VCaP (cell line): ENCODE measurements at regions not wholly inside any gene's neighbourhood (a gene's known extent, or its start where the extent isn't known, plus 50 kb on each side); places are given as distances from the start of the nearest gene placed in this dataset.

Experiments used
- H3K27ac ChIP-seq: fragments of 450-650 bp; 2 replicates; pipeline ENCODE4 v1.5.1; 2017
- CTCF ChIP-seq: fragments of 450-650 bp; conservative IDR thresholded peaks from 2 replicates; pipeline ENCODE4 v1.5.1; 2017; ENCODE audit warnings: mild to moderate bottlenecking, moderate library complexity

- no peak for TF ChIP-seq CTCF
Observed at GRCh38 chr7:94240902-94241301, 153.8 kb upstream of the COL1A2 start.

GRCh38 chr7:94241402-94241925 is 153.2 kb upstream of the COL1A2 start:
- no peak for TF ChIP-seq CTCF
- no peak overlapping the region for H3K27ac ChIP-seq

More at GRCh38 chr7:94240902-94241301, 153.8 kb upstream of the COL1A2 start:
- no peak overlapping the region for H3K27ac ChIP-seq

- no peak overlapping the region for H3K27ac ChIP-seq
- no peak for TF ChIP-seq CTCF
Observed at GRCh38 chr7:94243066-94243711, 151.5 kb upstream of the COL1A2 start.

- H3K27ac ChIP-seq, result no peak overlapping the region
- TF ChIP-seq CTCF, result no peak
Observed at GRCh38 chr7:94244760-94245159, 149.9 kb upstream of the COL1A2 start.

GRCh38 chr7:94245500-94245899 is 149.2 kb upstream of the COL1A2 start:
- H3K27ac ChIP-seq, result no peak overlapping the region

GRCh38 chr7:94247970-94248369 is 146.7 kb upstream of the COL1A2 start:
- TF ChIP-seq CTCF, result no peak
- no peak overlapping the region for H3K27ac ChIP-seq

More at GRCh38 chr7:94245500-94245899, 149.2 kb upstream of the COL1A2 start:
- TF ChIP-seq CTCF, result no peak

GRCh38 chr7:94249631-94250030 is 145.1 kb upstream of the COL1A2 start:
- TF ChIP-seq CTCF, result no peak
- no peak overlapping the region for H3K27ac ChIP-seq
